ENCODE measurements at regions not wholly inside any gene's neighbourhood (a gene's known extent, or its start where the extent isn't known, plus 50 kb on each side); places are given as distances from the start of the nearest gene placed in this dataset.

DNA sequence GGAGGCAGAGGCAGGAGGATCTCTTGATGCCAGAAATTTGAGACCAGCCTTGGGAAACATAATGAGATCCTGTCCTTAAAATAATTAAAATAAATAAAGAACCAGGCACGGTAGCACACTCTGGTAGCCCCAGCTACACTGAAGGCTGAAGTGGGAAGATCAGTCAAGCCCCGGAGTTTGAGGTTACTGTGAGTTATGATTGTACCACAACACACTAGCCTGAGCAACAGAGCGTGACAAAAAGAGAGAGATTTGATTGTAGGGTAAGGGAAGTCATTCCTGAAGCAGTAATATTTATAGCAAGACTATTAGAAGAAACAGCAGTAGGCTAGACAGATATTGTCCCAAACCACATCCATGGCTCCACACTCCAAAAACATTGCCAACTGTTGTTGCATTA is 1408.4 kb upstream of the TENM4 start:
- no peak for ATAC-seq
- TF ChIP-seq ZNF8 (CRISPR knock-in tag; IDR thresholded peaks at IDR 0.05), result no peak
- no peak for TF ChIP-seq OSR1 (CRISPR knock-in tag; IDR thresholded peaks at IDR 0.05)
- TF ChIP-seq TOX (CRISPR knock-in tag; IDR thresholded peaks at IDR 0.05; ENCODE audit: borderline replicate concordance), result no peak
- no peak for TF ChIP-seq GLIS3 (CRISPR knock-in tag; IDR thresholded peaks at IDR 0.05)
- no peak for TF ChIP-seq ARNTL (CRISPR knock-in tag; IDR thresholded peaks at IDR 0.05; ENCODE audit: borderline replicate concordance, low read depth)
- no peak for TF ChIP-seq TCF4 (CRISPR knock-in tag; IDR thresholded peaks at IDR 0.05; ENCODE audit: borderline replicate concordance)
- TF ChIP-seq, protein P1, sequence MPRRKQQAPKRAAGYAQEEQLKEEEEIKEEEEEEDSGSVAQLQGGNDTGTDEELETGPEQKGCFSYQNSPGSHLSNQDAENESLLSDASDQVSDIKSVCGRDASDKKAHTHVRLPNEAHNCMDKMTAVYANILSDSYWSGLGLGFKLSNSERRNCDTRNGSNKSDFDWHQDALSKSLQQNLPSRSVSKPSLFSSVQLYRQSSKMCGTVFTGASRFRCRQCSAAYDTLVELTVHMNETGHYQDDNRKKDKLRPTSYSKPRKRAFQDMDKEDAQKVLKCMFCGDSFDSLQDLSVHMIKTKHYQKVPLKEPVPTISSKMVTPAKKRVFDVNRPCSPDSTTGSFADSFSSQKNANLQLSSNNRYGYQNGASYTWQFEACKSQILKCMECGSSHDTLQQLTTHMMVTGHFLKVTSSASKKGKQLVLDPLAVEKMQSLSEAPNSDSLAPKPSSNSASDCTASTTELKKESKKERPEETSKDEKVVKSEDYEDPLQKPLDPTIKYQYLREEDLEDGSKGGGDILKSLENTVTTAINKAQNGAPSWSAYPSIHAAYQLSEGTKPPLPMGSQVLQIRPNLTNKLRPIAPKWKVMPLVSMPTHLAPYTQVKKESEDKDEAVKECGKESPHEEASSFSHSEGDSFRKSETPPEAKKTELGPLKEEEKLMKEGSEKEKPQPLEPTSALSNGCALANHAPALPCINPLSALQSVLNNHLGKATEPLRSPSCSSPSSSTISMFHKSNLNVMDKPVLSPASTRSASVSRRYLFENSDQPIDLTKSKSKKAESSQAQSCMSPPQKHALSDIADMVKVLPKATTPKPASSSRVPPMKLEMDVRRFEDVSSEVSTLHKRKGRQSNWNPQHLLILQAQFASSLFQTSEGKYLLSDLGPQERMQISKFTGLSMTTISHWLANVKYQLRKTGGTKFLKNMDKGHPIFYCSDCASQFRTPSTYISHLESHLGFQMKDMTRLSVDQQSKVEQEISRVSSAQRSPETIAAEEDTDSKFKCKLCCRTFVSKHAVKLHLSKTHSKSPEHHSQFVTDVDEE (CRISPR knock-in tag; IDR thresholded peaks at IDR 0.05), result no peak
- TF ChIP-seq ISL1 (CRISPR knock-in tag; IDR thresholded peaks at IDR 0.05), result no peak
- TF ChIP-seq ZC3H10 (CRISPR knock-in tag; IDR thresholded peaks at IDR 0.05), result no peak
- TF ChIP-seq PPARA (CRISPR knock-in tag; IDR thresholded peaks at IDR 0.05; ENCODE audit: borderline replicate concordance), result no peak
- TF ChIP-seq, protein P2, sequence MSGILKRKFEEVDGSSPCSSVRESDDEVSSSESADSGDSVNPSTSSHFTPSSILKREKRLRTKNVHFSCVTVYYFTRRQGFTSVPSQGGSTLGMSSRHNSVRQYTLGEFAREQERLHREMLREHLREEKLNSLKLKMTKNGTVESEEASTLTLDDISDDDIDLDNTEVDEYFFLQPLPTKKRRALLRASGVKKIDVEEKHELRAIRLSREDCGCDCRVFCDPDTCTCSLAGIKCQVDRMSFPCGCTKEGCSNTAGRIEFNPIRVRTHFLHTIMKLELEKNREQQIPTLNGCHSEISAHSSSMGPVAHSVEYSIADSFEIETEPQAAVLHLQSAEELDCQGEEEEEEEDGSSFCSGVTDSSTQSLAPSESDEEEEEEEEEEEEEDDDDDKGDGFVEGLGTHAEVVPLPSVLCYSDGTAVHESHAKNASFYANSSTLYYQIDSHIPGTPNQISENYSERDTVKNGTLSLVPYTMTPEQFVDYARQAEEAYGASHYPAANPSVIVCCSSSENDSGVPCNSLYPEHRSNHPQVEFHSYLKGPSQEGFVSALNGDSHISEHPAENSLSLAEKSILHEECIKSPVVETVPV (CRISPR knock-in tag; IDR thresholded peaks at IDR 0.05), result no peak
- TF ChIP-seq ZNF565 (CRISPR knock-in tag; conservative IDR thresholded peaks at IDR 0.05; ENCODE audit: low read depth), result no peak
- TF ChIP-seq RARB (CRISPR knock-in tag; IDR thresholded peaks at IDR 0.05), result no peak
- no peak for TF ChIP-seq ESRRG (CRISPR knock-in tag; IDR thresholded peaks at IDR 0.05)
- TF ChIP-seq, protein P3, sequence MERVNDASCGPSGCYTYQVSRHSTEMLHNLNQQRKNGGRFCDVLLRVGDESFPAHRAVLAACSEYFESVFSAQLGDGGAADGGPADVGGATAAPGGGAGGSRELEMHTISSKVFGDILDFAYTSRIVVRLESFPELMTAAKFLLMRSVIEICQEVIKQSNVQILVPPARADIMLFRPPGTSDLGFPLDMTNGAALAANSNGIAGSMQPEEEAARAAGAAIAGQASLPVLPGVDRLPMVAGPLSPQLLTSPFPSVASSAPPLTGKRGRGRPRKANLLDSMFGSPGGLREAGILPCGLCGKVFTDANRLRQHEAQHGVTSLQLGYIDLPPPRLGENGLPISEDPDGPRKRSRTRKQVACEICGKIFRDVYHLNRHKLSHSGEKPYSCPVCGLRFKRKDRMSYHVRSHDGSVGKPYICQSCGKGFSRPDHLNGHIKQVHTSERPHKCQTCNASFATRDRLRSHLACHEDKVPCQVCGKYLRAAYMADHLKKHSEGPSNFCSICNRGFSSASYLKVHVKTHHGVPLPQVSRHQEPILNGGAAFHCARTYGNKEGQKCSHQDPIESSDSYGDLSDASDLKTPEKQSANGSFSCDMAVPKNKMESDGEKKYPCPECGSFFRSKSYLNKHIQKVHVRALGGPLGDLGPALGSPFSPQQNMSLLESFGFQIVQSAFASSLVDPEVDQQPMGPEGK (CRISPR knock-in tag; IDR thresholded peaks at IDR 0.05; ENCODE audit: borderline replicate concordance), result no peak
- TF ChIP-seq, protein P4, sequence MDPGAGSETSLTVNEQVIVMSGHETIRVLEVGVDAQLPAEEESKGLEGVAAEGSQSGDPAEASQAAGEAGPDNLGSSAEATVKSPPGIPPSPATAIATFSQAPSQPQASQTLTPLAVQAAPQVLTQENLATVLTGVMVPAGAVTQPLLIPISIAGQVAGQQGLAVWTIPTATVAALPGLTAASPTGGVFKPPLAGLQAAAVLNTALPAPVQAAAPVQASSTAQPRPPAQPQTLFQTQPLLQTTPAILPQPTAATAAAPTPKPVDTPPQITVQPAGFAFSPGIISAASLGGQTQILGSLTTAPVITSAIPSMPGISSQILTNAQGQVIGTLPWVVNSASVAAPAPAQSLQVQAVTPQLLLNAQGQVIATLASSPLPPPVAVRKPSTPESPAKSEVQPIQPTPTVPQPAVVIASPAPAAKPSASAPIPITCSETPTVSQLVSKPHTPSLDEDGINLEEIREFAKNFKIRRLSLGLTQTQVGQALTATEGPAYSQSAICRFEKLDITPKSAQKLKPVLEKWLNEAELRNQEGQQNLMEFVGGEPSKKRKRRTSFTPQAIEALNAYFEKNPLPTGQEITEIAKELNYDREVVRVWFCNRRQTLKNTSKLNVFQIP (CRISPR knock-in tag; IDR thresholded peaks at IDR 0.05; ENCODE audit: borderline replicate concordance, low read depth), result no peak

DNA sequence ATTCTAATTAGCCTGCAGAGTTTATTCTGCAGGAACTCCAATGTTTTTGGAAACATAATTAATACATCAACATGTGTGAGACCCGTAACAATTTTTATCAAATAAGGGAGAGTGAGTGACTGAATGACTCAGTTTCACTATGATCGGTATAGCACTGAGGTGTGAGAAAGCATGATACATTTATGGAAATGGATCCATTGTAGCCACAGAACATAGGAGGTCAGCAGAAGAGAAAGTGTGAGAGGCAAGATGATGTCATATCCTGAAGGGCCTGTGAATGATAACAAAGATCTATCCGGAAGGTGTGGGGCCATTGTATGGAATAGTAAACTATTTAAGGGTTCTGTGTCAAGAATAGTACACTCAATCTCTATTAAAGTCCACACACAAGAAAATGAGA is 1406.1 kb upstream of the TENM4 start:
- TF ChIP-seq, protein P1 (CRISPR knock-in tag; IDR thresholded peaks at IDR 0.05), result no peak
- TF ChIP-seq RARB (CRISPR knock-in tag; IDR thresholded peaks at IDR 0.05) (no peak), TCF4 (CRISPR knock-in tag; IDR thresholded peaks at IDR 0.05; ENCODE audit: borderline replicate concordance) (no peak), ZNF8 (CRISPR knock-in tag; IDR thresholded peaks at IDR 0.05) (no peak), ARNTL (CRISPR knock-in tag; IDR thresholded peaks at IDR 0.05; ENCODE audit: borderline replicate concordance, low read depth) (no peak), ZFP30 (CRISPR knock-in tag; IDR thresholded peaks at IDR 0.05) (no peak), BACH2 (CRISPR knock-in tag; IDR thresholded peaks at IDR 0.05; ENCODE audit: borderline replicate concordance) (no peak), ZFP3 (CRISPR knock-in tag; IDR thresholded peaks at IDR 0.05) (no peak), ISL1 (CRISPR knock-in tag; IDR thresholded peaks at IDR 0.05) (no peak), ZC3H10 (CRISPR knock-in tag; IDR thresholded peaks at IDR 0.05) (no peak), CSDC2 (CRISPR knock-in tag; IDR thresholded peaks at IDR 0.05) (no peak), SNAI2 (CRISPR knock-in tag; IDR thresholded peaks at IDR 0.05) (no peak)
- TF ChIP-seq, protein P5, sequence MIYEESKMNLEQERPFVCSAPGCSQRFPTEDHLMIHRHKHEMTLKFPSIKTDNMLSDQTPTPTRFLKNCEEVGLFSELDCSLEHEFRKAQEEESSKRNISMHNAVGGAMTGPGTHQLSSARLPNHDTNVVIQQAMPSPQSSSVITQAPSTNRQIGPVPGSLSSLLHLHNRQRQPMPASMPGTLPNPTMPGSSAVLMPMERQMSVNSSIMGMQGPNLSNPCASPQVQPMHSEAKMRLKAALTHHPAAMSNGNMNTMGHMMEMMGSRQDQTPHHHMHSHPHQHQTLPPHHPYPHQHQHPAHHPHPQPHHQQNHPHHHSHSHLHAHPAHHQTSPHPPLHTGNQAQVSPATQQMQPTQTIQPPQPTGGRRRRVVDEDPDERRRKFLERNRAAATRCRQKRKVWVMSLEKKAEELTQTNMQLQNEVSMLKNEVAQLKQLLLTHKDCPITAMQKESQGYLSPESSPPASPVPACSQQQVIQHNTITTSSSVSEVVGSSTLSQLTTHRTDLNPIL (CRISPR knock-in tag; IDR thresholded peaks at IDR 0.05; ENCODE audit: low read depth), result no peak
- TF ChIP-seq, protein P3 (CRISPR knock-in tag; IDR thresholded peaks at IDR 0.05; ENCODE audit: borderline replicate concordance), result no peak
- ATAC-seq, result no peak

All from SK-N-SH treated with all-trans-retinoic acid at 6 μM for 48 hours (cell line).